Activated CD4-positive, alpha-beta T cell treated with anti-CD3 and anti-CD28 coated beads, Interleukin-2, amount 10 ng/mL, durations not matched to agents 7 days and 5 days (primary cell): ENCODE measurements at regions not wholly inside any gene's neighbourhood (a gene's known extent, or its start where the extent isn't known, plus 50 kb on each side); places are given as distances from the start of the nearest gene placed in this dataset.
"Not testable (repeated sequence)": the region's sequence is repeated elsewhere in the genome, so short reads cannot be mapped to it uniquely, and the experiment has no call there.

Experiments
- CTCF ChIA-PET: fragments of 350-600 bp; sonication (Branson Sonifier 250); formaldehyde crosslinking; loops from one replicate; lab custom pipeline; 2021; ENCODE audit warnings: antibody characterized with exemption; lab: Charles Lee
- POLR2A ChIA-PET: fragments of 350-600 bp; sonication (Branson Sonifier 250); formaldehyde crosslinking; loops from one replicate; lab custom pipeline; 2021; ENCODE audit warnings: antibody characterized with exemption; lab: Charles Lee
- DNase-seq: peaks from one replicate; pipeline ENCODE4 v3.0.0-alpha.2; 2020
- H3K27ac Mint-ChIP-seq: one replicate; pipeline ENCODE4 v1.8.0; 2021; ENCODE audit warnings: mild to moderate bottlenecking, moderate library complexity, mixed read lengths
- H3K27me3 Mint-ChIP-seq: one replicate; pipeline ENCODE4 v1.8.0; 2021; ENCODE audit warnings: mixed read lengths
- H3K36me3 Mint-ChIP-seq: one replicate; pipeline ENCODE4 v1.8.0; 2021; ENCODE audit warnings: low read depth, mixed read lengths
- H3K4me1 Mint-ChIP-seq: one replicate; pipeline ENCODE4 v1.8.0; 2021; ENCODE audit warnings: mixed read lengths
- H3K4me3 Mint-ChIP-seq: one replicate; pipeline ENCODE4 v1.8.0; 2021; ENCODE audit warnings: mild to moderate bottlenecking, moderate library complexity, mixed read lengths
- H3K9me3 Mint-ChIP-seq: one replicate; pipeline ENCODE4 v1.8.0; 2021; ENCODE audit warnings: mixed read lengths

GRCh38 chr22:22786301-22787115, 101.1 kb upstream of the IGLL5 start:
- no peak for DNase-seq

GRCh38 chr22:22787151-22787550, 100.5 kb upstream of the IGLL5 start:
- ChIA-PET POLR2A (interaction anchor here (1.0 kb wide), 1 partner anchor 18 kb away, joined by 3 read pairs; no protein-coding TSS in a partner anchor), CTCF (interaction anchor here (0.8 to 4.1 kb wide), 6 partner anchors 11 to 95 kb away, joined by 3 to 41 read pairs (median 6); no protein-coding TSS in a partner anchor)
- Mint-ChIP-seq H3K27me3 (peaks cover 14% of the 10 kb centered on the region), H3K4me1 (peaks cover 40% of the 10 kb centered on the region), H3K27ac (no peak overlapping the region), H3K4me3 (no peak overlapping the region), H3K36me3 (no peaks in the 10 kb centered on the region), H3K9me3 (no peaks in the 10 kb centered on the region)
- DNase-seq: no peak

More at GRCh38 chr22:22786301-22787115, 101.1 kb upstream of the IGLL5 start:
- Mint-ChIP-seq H3K36me3 (no peaks in the 10 kb centered on the region), H3K27me3 (peaks cover 16% of the 10 kb centered on the region), H3K9me3 (no peaks in the 10 kb centered on the region), H3K4me1 (peaks cover 33% of the 10 kb centered on the region), H3K27ac (no peak overlapping the region), H3K4me3 (no peak overlapping the region)
- ChIA-PET CTCF (interaction anchor here (0.8 to 4.1 kb wide), 5 partner anchors 16 to 97 kb away, joined by 3 to 41 read pairs (median 3); no protein-coding TSS in a partner anchor), POLR2A (interaction anchor here (1.0 kb wide), 1 partner anchor 17 kb away, joined by 3 read pairs; no protein-coding TSS in a partner anchor)

- Mint-ChIP-seq H3K4me3 (no peak overlapping the region), H3K36me3 (no peaks in the 10 kb centered on the region), H3K4me1 (peaks cover 41% of the 10 kb centered on the region), H3K27me3 (peaks cover 12% of the 10 kb centered on the region), H3K27ac (no peak overlapping the region), H3K9me3 (no peaks in the 10 kb centered on the region)
- DNase-seq: peak; percentile 78
- CTCF ChIA-PET: interaction anchor here (0.7 to 4.1 kb wide), 19 partner anchors 8 to 171 kb away, joined by 3 to 41 read pairs (median 4); no protein-coding TSS in a partner anchor
- POLR2A ChIA-PET: no interaction called here
Measured at GRCh38 chr22:22787786-22788459, 99.7 kb upstream of the IGLL5 start.

- DNase-seq: no peak
- H3K4me3 Mint-ChIP-seq: no peak overlapping the region
- CTCF ChIA-PET: interaction anchor here (0.7 to 4.1 kb wide), 21 partner anchors 9 to 171 kb away, joined by 3 to 41 read pairs (median 4); no protein-coding TSS in a partner anchor
- no peaks in the 10 kb centered on the region for H3K9me3 Mint-ChIP-seq
- POLR2A ChIA-PET: no interaction called here
- H3K27ac Mint-ChIP-seq: no peak overlapping the region
- no peaks in the 10 kb centered on the region for H3K36me3 Mint-ChIP-seq
- H3K27me3 Mint-ChIP-seq: peaks cover 10% of the 10 kb centered on the region
- H3K4me1 Mint-ChIP-seq: peaks cover 41% of the 10 kb centered on the region
Measured at GRCh38 chr22:22788460-22789037, 99.1 kb upstream of the IGLL5 start.

- DNase-seq: no peak
- H3K36me3 Mint-ChIP-seq: no peaks in the 10 kb centered on the region
- H3K4me3 Mint-ChIP-seq: no peak overlapping the region
- no peaks in the 10 kb centered on the region for H3K9me3 Mint-ChIP-seq
- peaks cover 41% of the 10 kb centered on the region for H3K4me1 Mint-ChIP-seq
- peak overlapping the region; percentile 82 for H3K27ac Mint-ChIP-seq
- peaks cover 5% of the 10 kb centered on the region for H3K27me3 Mint-ChIP-seq
- POLR2A ChIA-PET: no interaction called here
- CTCF ChIA-PET: interaction anchor here (1.0 to 4.1 kb wide), 12 partner anchors 10 to 165 kb away, joined by 3 to 41 read pairs (median 4); no protein-coding TSS in a partner anchor
Measured at GRCh38 chr22:22789233-22789921, 98.2 kb upstream of the IGLL5 start.

GRCh38 chr22:22789922-22790845, 97.4 kb upstream of the IGLL5 start:
- Mint-ChIP-seq H3K27ac (peak overlapping the region; percentile 82), H3K9me3 (no peaks in the 10 kb centered on the region), H3K36me3 (no peaks in the 10 kb centered on the region), H3K4me1 (peaks cover 41% of the 10 kb centered on the region), H3K4me3 (no peak overlapping the region), H3K27me3 (no peaks in the 10 kb centered on the region)
- ChIA-PET CTCF (interaction anchor here (1.0 to 4.1 kb wide), 4 partner anchors 20 to 92 kb away, joined by 3 to 41 read pairs (median 7); no protein-coding TSS in a partner anchor), POLR2A (no interaction called here)
- DNase-seq: no peak

GRCh38 chr22:22791438-22792181, 96.0 kb upstream of the IGLL5 start:
- peak overlapping the region; percentile 77 for H3K27ac Mint-ChIP-seq
- DNase-seq: no peak
- no peaks in the 10 kb centered on the region for H3K36me3 Mint-ChIP-seq
- H3K4me1 Mint-ChIP-seq: peaks cover 41% of the 10 kb centered on the region
- CTCF ChIA-PET: no interaction called here
- POLR2A ChIA-PET: no interaction called here
- H3K4me3 Mint-ChIP-seq: no peak overlapping the region
- H3K27me3 Mint-ChIP-seq: no peaks in the 10 kb centered on the region
- no peaks in the 10 kb centered on the region for H3K9me3 Mint-ChIP-seq

- H3K9me3 Mint-ChIP-seq, H3K4me3 Mint-ChIP-seq, H3K27me3 Mint-ChIP-seq, POLR2A ChIA-PET, DNase-seq, H3K36me3 Mint-ChIP-seq: not testable (repeated sequence)
- CTCF ChIA-PET: interaction anchor here (1.2 kb wide), 1 partner anchor 85 kb away, joined by 3 read pairs; no protein-coding TSS in a partner anchor
- H3K4me1 Mint-ChIP-seq: peaks cover 41% of the 10 kb centered on the region
- peak overlapping the region; percentile 77 for H3K27ac Mint-ChIP-seq
Measured at GRCh38 chr22:22792205-22792786, 95.3 kb upstream of the IGLL5 start.

- peaks cover 24% of the 10 kb centered on the region for H3K4me1 Mint-ChIP-seq
- H3K4me3 Mint-ChIP-seq, POLR2A ChIA-PET, H3K27me3 Mint-ChIP-seq, H3K36me3 Mint-ChIP-seq, H3K27ac Mint-ChIP-seq, H3K9me3 Mint-ChIP-seq, CTCF ChIA-PET: not testable (repeated sequence)
- DNase-seq: peak; percentile 2
Measured at GRCh38 chr22:22795639-22796038, 92.0 kb upstream of the IGLL5 start.

- POLR2A ChIA-PET: no interaction called here
- Mint-ChIP-seq H3K9me3 (no peaks in the 10 kb centered on the region), H3K27me3 (peaks cover 10% of the 10 kb centered on the region), H3K27ac (no peak overlapping the region), H3K36me3 (no peaks in the 10 kb centered on the region), H3K4me3 (no peak overlapping the region), H3K4me1 (peaks cover 13% of the 10 kb centered on the region)
- DNase-seq: no peak
- CTCF ChIA-PET: no interaction called here
Measured at GRCh38 chr22:22796724-22797123, 90.9 kb upstream of the IGLL5 start.
